WTC11 (cell line): ENCODE measurements at regions not wholly inside any gene's neighbourhood (a gene's known extent, or its start where the extent isn't known, plus 50 kb on each side); places are given as distances from the start of the nearest gene placed in this dataset.

ENCODE experiments used
- ATAC-seq: fragments of 200-7000 bp; cut with Tn5 transposase; 2 replicates; pipeline ENCODE4 v1.10.0; 2021; ENCODE audit warnings: mild to moderate bottlenecking, moderate library complexity
- CTCF ChIA-PET: fragments of 300-600 bp; sonication (Branson Sonifier 250); formaldehyde crosslinking; loops from one replicate; lab custom pipeline; 2021; ENCODE audit warnings: antibody characterized with exemption; lab: Charles Lee
- POLR2A ChIA-PET: fragments of 350-600 bp; sonication (Branson Sonifier 250); formaldehyde crosslinking; loops from one replicate; lab custom pipeline; 2021; ENCODE audit warnings: antibody characterized with exemption; lab: Charles Lee
- DNase-seq: peaks from one replicate; pipeline ENCODE4 v3.0.0; 2021; ENCODE audit warnings: low spot score
- H3K27ac Mint-ChIP-seq: 2 replicates; pipeline ENCODE4 v1.8.0; 2021; ENCODE audit warnings: mixed read lengths
- H3K27me3 Mint-ChIP-seq: 2 replicates; pipeline ENCODE4 v1.8.0; 2021; ENCODE audit warnings: low read depth, mild to moderate bottlenecking, moderate library complexity, mixed read lengths
- H3K36me3 Mint-ChIP-seq: 2 replicates; pipeline ENCODE4 v1.8.0; 2021; ENCODE audit warnings: mixed read lengths
- H3K4me1 Mint-ChIP-seq: 2 replicates; pipeline ENCODE4 v1.8.0; 2022; ENCODE audit warnings: mixed read lengths
- H3K4me3 Mint-ChIP-seq: 2 replicates; pipeline ENCODE4 v1.8.0; 2021; ENCODE audit warnings: mild to moderate bottlenecking, moderate library complexity, mixed read lengths
- H3K9me3 Mint-ChIP-seq: 2 replicates; pipeline ENCODE4 v1.8.0; 2021; ENCODE audit warnings: mixed read lengths
- ARID4B ChIP-seq: sonication (generic); formaldehyde crosslinking; IDR thresholded peaks from 2 replicates; pipeline ENCODE4 v1.8.0; 2023; ENCODE audit warnings: missing genetic modification reagents, mild to moderate bottlenecking, borderline replicate concordance
- CREB1 ChIP-seq: sonication (generic); formaldehyde crosslinking; IDR thresholded peaks from 2 replicates; pipeline ENCODE4 v1.8.0; 2023; ENCODE audit warnings: mild to moderate bottlenecking, missing genetic modification reagents
- ETV6 ChIP-seq: sonication (generic); formaldehyde crosslinking; IDR thresholded peaks from 2 replicates; pipeline ENCODE4 v1.8.1; 2022; ENCODE audit warnings: mild to moderate bottlenecking, missing genetic modification reagents
- HMGA2 ChIP-seq: fragments of 250-450 bp; sonication (Bioruptor Pico); IDR thresholded peaks from 2 replicates; pipeline ENCODE4 v1.4.0; 2021; ENCODE audit warnings: mild to moderate bottlenecking, moderate library complexity
- JUN ChIP-seq: sonication (generic); formaldehyde crosslinking; IDR thresholded peaks from 2 replicates; pipeline ENCODE4 v1.8.0; 2023; ENCODE audit warnings: mild to moderate bottlenecking, missing genetic modification reagents
- PREB ChIP-seq: sonication (generic); formaldehyde crosslinking; IDR thresholded peaks from 2 replicates; pipeline ENCODE4 v1.8.1; 2022; ENCODE audit warnings: mild to moderate bottlenecking, missing genetic modification reagents, moderate library complexity, borderline replicate concordance
- USF1 ChIP-seq: sonication (generic); formaldehyde crosslinking; IDR thresholded peaks from 2 replicates; pipeline ENCODE4 v1.8.0; 2022; ENCODE audit warnings: mild to moderate bottlenecking, missing genetic modification reagents
- USF2 ChIP-seq: sonication (generic); formaldehyde crosslinking; IDR thresholded peaks from 2 replicates; pipeline ENCODE4 v1.8.1; 2023; ENCODE audit warnings: mild to moderate bottlenecking, missing genetic modification reagents, moderate library complexity
- ZMAT4 ChIP-seq: fragments of 250-450 bp; sonication (Bioruptor Pico); IDR thresholded peaks from 2 replicates; pipeline ENCODE4 v1.9.0; 2021; ENCODE audit warnings: mild to moderate bottlenecking
- ZNF281 ChIP-seq: sonication (generic); formaldehyde crosslinking; IDR thresholded peaks from 2 replicates; pipeline ENCODE4 v1.8.0; 2023; ENCODE audit warnings: mild to moderate bottlenecking, missing genetic modification reagents
- ZNF396 ChIP-seq: fragments of 250-450 bp; sonication (Bioruptor Pico); IDR thresholded peaks from 2 replicates; pipeline ENCODE4 v1.8.0; 2021; ENCODE audit warnings: mild to moderate bottlenecking, moderate library complexity, borderline replicate concordance
- ZNF416 ChIP-seq: fragments of 250-450 bp; sonication (Bioruptor Pico); IDR thresholded peaks from 2 replicates; pipeline ENCODE4 v1.9.0; 2021; ENCODE audit warnings: mild to moderate bottlenecking, inconsistent platforms
- ZNF423 ChIP-seq: fragments of 250-450 bp; sonication (Bioruptor Pico); IDR thresholded peaks from 2 replicates; pipeline ENCODE4 v2.1.2; 2022; ENCODE audit warnings: mild to moderate bottlenecking, moderate library complexity

GRCh38 chr5:17917465-17917864 lies 283.2 kb downstream of the TAF11L14 start (continued):
- TF ChIP-seq ZNF281 (CRISPR knock-in tag) (no peak), ETV6 (CRISPR knock-in tag) (no peak), PREB (CRISPR knock-in tag) (no peak), ZNF416 (no peak)
- TF ChIP-seq, all 79 proteins: peak for 0

- Mint-ChIP-seq H3K36me3 (no peaks in the 10 kb centered on the region), H3K4me3 (0 out of 2 replicates have a peak overlapping the region, but pooled peaks have one; percentile 1), H3K4me1 (peaks cover 18% of the 10 kb centered on the region), H3K27ac (peak overlapping the region; percentile 96), H3K9me3 (peaks cover 3% of the 10 kb centered on the region), H3K27me3 (no peaks in the 10 kb centered on the region)
- ATAC-seq, result peak; percentile 97
- TF ChIP-seq HMGA2 (no peak), ZNF423 (CRISPR knock-in tag) (peak; percentile 8; the same call in 1 of the 2 replicates), ZMAT4 (no peak), USF2 (CRISPR knock-in tag) (peak; percentile 61), USF1 (CRISPR knock-in tag) (peak; percentile 43; the same call in 1 of the 2 replicates), ZNF281 (CRISPR knock-in tag) (no peak), ARID4B (CRISPR knock-in tag) (no peak), ZNF396 (no peak), CREB1 (CRISPR knock-in tag) (no peak), JUN (CRISPR knock-in tag) (no peak)
- POLR2A ChIA-PET, result interaction anchor here (1.2 kb wide), 1 partner anchor 33 kb away, joined by 3 read pairs; no protein-coding TSS in a partner anchor
- DNase-seq, result peak; percentile 32
- CTCF ChIA-PET, result interaction anchor here (1.0 kb wide), 1 partner anchor 702 kb away, joined by 3 read pairs; no protein-coding TSS in a partner anchor
These were observed 284.3 kb downstream of the TAF11L14 start for GRCh38 chr5:17918373-17919104.
